CD8-positive, alpha-beta memory T cell (primary cell): ENCODE measurements at regions not wholly inside any gene's neighbourhood (a gene's known extent, or its start where the extent isn't known, plus 50 kb on each side); places are given as distances from the start of the nearest gene placed in this dataset.

Experiments used
- CTCF ChIA-PET: fragments of 350-600 bp; sonication (Branson Sonifier 250); formaldehyde crosslinking; loops from one replicate; lab custom pipeline; 2021; ENCODE audit warnings: antibody characterized with exemption; lab: Charles Lee
- POLR2A ChIA-PET: fragments of 350-600 bp; sonication (Branson Sonifier 250); formaldehyde crosslinking; loops from one replicate; lab custom pipeline; 2021; ENCODE audit warnings: antibody characterized with exemption; lab: Charles Lee
- DNase-seq, 5 donors: peaks; one replicate each; pipeline versions ENCODE4 v3.0.0 to v3.0.0-alpha.2; 2020 to 2022; ENCODE audit warnings: mixed read lengths in 1 of 5
- H3K27ac ChIP-seq: one replicate; pipeline ENCODE4 v1.7.0; 2013; ENCODE audit warnings: low read depth, mild to moderate bottlenecking, low read length, moderate library complexity
- H3K27me3 ChIP-seq: 2 replicates; pipeline ENCODE4 v1.7.0; 2013; ENCODE audit warnings: low read length, mild to moderate bottlenecking; ENCODE audit not compliant: insufficient read depth, poor library complexity, severe bottlenecking
- H3K36me3 ChIP-seq: 2 replicates; pipeline ENCODE4 v1.7.0; 2013; ENCODE audit warnings: mild to moderate bottlenecking, low read length, moderate library complexity; ENCODE audit not compliant: insufficient read depth
- H3K4me1 ChIP-seq: 2 replicates; pipeline ENCODE4 v1.7.0; 2013; ENCODE audit warnings: mild to moderate bottlenecking, low read length, moderate library complexity; ENCODE audit not compliant: insufficient read depth
- H3K4me3 ChIP-seq: 2 replicates; pipeline ENCODE4 v1.7.0; 2013; ENCODE audit warnings: mild to moderate bottlenecking, low read length
- H3K9me3 ChIP-seq: 2 replicates; pipeline ENCODE4 v1.7.0; 2013; ENCODE audit warnings: mild to moderate bottlenecking, low read length
- H3K27ac Mint-ChIP-seq, 8 donors: one replicate each; pipeline ENCODE4 v1.8.0; 2020 to 2021; ENCODE audit warnings: mixed read lengths in 8 of 8, mild to moderate bottlenecking in 6 of 8, inconsistent platforms in 3 of 8, moderate library complexity in 3 of 8
- H3K27me3 Mint-ChIP-seq, 2 donors: one replicate each; pipeline ENCODE4 v1.8.0; 2020 to 2021; ENCODE audit warnings: mixed read lengths in 2 of 2, mild to moderate bottlenecking in 1 of 2, moderate library complexity in 1 of 2
- H3K36me3 Mint-ChIP-seq, 3 donors: one replicate each; pipeline ENCODE4 v1.8.0; 2020 to 2021; ENCODE audit warnings: mixed read lengths in 3 of 3, inconsistent platforms in 1 of 3, mild to moderate bottlenecking in 1 of 3
- H3K4me1 Mint-ChIP-seq, 3 donors: one replicate each; pipeline ENCODE4 v1.8.0; 2020 to 2021; ENCODE audit warnings: mixed read lengths in 3 of 3, inconsistent platforms in 1 of 3, mild to moderate bottlenecking in 1 of 3
- H3K4me3 Mint-ChIP-seq, 7 donors: one replicate each; pipeline ENCODE4 v1.8.0; 2020 to 2021; ENCODE audit warnings: mixed read lengths in 7 of 7, mild to moderate bottlenecking in 6 of 7, moderate library complexity in 4 of 7, inconsistent platforms in 2 of 7
- H3K9me3 Mint-ChIP-seq, 5 donors: one replicate each; pipeline ENCODE4 v1.8.0; 2020 to 2022; ENCODE audit warnings: mixed read lengths in 5 of 5, mild to moderate bottlenecking in 3 of 5, moderate library complexity in 2 of 5, inconsistent platforms in 1 of 5

- peaks cover 0 to 21% of the 10 kb centered on the region in 2 donors for H3K27me3 Mint-ChIP-seq
- H3K9me3 ChIP-seq, result no peaks in the 10 kb centered on the region
- H3K4me3 ChIP-seq, result no peak overlapping the region
- DNase-seq, result no peak
- H3K27ac Mint-ChIP-seq, result no peak overlapping the region
- H3K36me3 ChIP-seq, result no peaks in the 10 kb centered on the region
- H3K27me3 ChIP-seq, result no peaks in the 10 kb centered on the region
- no peaks in the 10 kb centered on the region for H3K36me3 Mint-ChIP-seq
- CTCF ChIA-PET, result no interaction called here
- no peaks in the 10 kb centered on the region for H3K4me1 Mint-ChIP-seq
- no peak overlapping the region for H3K4me3 Mint-ChIP-seq
- H3K27ac ChIP-seq, result no peak overlapping the region
- no peaks in the 10 kb centered on the region for H3K9me3 Mint-ChIP-seq
- no peaks in the 10 kb centered on the region for H3K4me1 ChIP-seq
- POLR2A ChIA-PET, result no interaction called here
Observed at GRCh38 chr17:56697190-56697589, 103.7 kb downstream of the NOG start.

DNA sequence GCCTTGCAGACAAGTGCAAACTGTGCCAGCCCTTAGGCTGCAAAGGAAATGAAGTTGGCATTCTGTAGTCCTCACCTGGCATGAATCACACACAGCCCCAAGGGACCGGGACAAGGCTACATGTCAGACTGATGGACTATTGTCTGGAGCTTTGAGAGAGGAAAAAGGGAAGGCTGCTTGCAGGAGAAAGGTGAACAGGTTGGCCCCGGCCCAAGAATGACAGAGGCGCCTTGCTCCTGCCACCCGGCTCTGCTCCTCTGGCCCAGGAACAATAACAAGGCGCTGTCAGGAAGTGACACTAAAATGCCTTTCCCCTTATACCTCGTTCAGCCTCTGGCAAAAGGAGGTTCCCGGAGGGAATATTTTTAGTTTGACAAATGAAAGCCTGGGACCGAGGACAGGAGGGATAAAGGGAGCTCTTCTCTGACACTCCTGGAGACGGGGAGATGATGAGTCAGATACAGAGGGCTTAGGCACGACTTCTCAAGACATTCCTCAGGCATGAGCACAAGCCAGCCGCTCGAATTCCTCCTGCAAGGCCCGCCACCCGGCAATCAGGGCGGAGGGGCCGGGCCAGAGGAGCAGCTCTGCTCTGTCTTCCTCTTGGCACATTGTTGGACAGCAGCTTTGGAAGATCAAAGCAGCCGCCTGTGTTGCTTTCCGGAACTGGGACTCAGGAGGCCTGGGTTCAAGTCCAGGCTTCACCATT lies 105.8 kb downstream of the NOG start:
- no peaks in the 10 kb centered on the region for H3K9me3 ChIP-seq
- H3K4me3 ChIP-seq, result no peak overlapping the region
- no peaks in the 10 kb centered on the region for H3K36me3 ChIP-seq
- H3K36me3 Mint-ChIP-seq, result no peaks in the 10 kb centered on the region
- no peaks in the 10 kb centered on the region for H3K27me3 ChIP-seq
- ChIA-PET POLR2A (no interaction called here), CTCF (no interaction called here)
- no peak overlapping the region for H3K27ac Mint-ChIP-seq
- no peak overlapping the region for H3K4me3 Mint-ChIP-seq
- H3K4me1 Mint-ChIP-seq, result no peaks in the 10 kb centered on the region
- DNase-seq, result no peak
- H3K9me3 Mint-ChIP-seq, result no peaks in the 10 kb centered on the region
- no peak overlapping the region for H3K27ac ChIP-seq
- peaks cover 5 to 29% of the 10 kb centered on the region in 2 donors for H3K27me3 Mint-ChIP-seq
- no peaks in the 10 kb centered on the region for H3K4me1 ChIP-seq

DNA sequence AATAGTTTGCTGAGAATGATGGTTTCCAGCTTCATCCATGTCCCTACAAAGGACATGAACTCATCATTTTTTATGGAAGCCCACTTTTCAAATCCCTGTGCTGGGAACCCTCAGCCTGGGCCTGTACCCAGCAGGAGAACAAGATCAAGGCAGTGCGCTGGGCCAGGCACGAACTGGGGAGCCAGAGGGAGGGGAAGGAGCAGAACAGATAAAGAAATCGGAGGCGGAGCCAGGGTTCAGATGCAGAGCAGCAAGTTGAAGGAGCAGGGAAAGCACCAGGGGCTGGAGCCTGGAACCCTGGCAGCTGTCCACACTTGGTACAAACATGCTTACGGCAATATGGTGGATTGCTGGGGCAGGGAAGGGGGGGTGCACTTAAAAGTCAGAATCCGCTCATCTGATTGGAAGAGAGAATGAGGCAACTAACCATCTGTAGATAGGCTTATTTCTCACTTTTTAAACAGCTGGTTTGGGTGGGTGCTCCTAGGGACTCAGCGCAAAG lies 107.5 kb downstream of the NOG start:
- Mint-ChIP-seq H3K36me3 (no peaks in the 10 kb centered on the region), H3K27me3 (peaks cover 16 to 35% of the 10 kb centered on the region in 2 donors)
- CTCF ChIA-PET, result interaction anchor here (1.9 kb wide), 1 partner anchor 15 kb away, joined by 7 read pairs; no protein-coding TSS in a partner anchor

DNA sequence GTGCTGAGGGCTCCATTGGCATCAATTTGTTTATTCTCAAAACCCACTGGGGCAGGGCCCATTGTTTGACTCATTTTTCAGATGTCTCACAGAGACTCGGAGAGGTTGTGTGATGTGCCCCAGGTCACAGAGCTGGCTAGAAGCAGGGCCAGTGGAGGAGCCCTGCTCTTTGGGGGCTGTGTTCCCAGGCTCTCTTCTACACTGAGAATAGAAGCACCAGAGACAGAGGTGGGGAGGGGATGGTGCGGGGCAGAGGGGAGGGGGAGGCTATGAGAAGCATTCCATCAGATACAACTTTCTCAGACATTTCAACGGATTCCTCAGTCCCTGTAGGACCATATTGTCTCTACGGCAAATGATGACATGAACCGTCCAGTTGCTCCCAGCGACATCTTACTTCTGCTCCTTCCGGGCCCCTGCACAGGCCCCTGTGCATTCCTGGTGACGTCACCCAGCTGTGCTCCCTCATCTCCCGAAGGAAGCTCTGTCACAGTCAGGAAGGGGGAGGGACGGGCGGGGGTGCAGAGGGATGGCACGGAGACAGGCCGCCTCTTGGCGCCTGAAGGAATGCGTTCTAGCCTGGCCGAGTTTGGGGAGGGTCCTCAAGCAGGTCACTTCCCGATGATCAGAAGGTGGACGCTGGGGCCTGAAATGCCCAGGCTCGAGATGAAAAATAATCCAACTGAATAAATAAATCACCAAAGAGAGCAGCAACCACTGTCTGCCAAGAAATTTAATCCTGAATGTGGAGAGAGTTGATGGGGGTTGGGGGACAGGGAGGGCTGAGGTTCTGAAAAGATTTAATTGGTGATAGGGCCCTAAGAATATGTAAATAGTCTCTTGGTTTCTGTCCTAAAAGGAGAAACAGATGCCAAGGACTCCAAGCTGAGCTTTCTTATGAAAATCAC lies 114.1 kb downstream of the NOG start:
- Mint-ChIP-seq H3K27me3 (peaks cover 23 to 29% of the 10 kb centered on the region in 2 donors), H3K4me3 (no peak overlapping the region)
- CTCF ChIA-PET, result interaction anchor here (1.5 kb wide), 1 partner anchor 8 kb away, joined by 4 read pairs; no protein-coding TSS in a partner anchor

More for the DNA sequence above, 107.5 kb downstream of the NOG start:
- Mint-ChIP-seq H3K27ac (no peak overlapping the region), H3K4me3 (no peak overlapping the region), H3K4me1 (no peaks in the 10 kb centered on the region), H3K9me3 (no peaks in the 10 kb centered on the region)
- H3K27ac ChIP-seq, result no peak overlapping the region
- no peaks in the 10 kb centered on the region for H3K9me3 ChIP-seq
- no peak overlapping the region for H3K4me3 ChIP-seq
- POLR2A ChIA-PET, result no interaction called here
- H3K4me1 ChIP-seq, result no peaks in the 10 kb centered on the region
- no peaks in the 10 kb centered on the region for H3K27me3 ChIP-seq
- no peaks in the 10 kb centered on the region for H3K36me3 ChIP-seq
- no peak for DNase-seq

GRCh38 chr17:56708220-56708558 lies 114.7 kb downstream of the NOG start:
- H3K27ac Mint-ChIP-seq, result no peak overlapping the region
- no peak overlapping the region for H3K4me3 Mint-ChIP-seq
- H3K9me3 ChIP-seq, result no peaks in the 10 kb centered on the region
- H3K36me3 ChIP-seq, result no peaks in the 10 kb centered on the region
- DNase-seq, result no peak
- no peak overlapping the region for H3K27ac ChIP-seq
- CTCF ChIA-PET, result interaction anchor here (1.5 kb wide), 1 partner anchor 8 kb away, joined by 4 read pairs; no protein-coding TSS in a partner anchor
- H3K4me3 ChIP-seq, result no peak overlapping the region
- no peaks in the 10 kb centered on the region for H3K4me1 ChIP-seq
- no peaks in the 10 kb centered on the region for H3K27me3 ChIP-seq
- no peaks in the 10 kb centered on the region for H3K9me3 Mint-ChIP-seq
- no peaks in the 10 kb centered on the region for H3K36me3 Mint-ChIP-seq
- H3K27me3 Mint-ChIP-seq, result peaks cover 21 to 29% of the 10 kb centered on the region in 2 donors
- POLR2A ChIA-PET, result no interaction called here
- H3K4me1 Mint-ChIP-seq, result no peaks in the 10 kb centered on the region

More for the DNA sequence above, 114.1 kb downstream of the NOG start:
- Histone ChIP-seq H3K27me3 (no peaks in the 10 kb centered on the region), H3K27ac (no peak overlapping the region), H3K36me3 (no peaks in the 10 kb centered on the region), H3K4me3 (no peak overlapping the region), H3K4me1 (no peaks in the 10 kb centered on the region), H3K9me3 (no peaks in the 10 kb centered on the region)
- DNase-seq, result no peak
- Mint-ChIP-seq H3K4me1 (no peaks in the 10 kb centered on the region), H3K36me3 (no peaks in the 10 kb centered on the region), H3K27ac (no peak overlapping the region), H3K9me3 (no peaks in the 10 kb centered on the region)
- POLR2A ChIA-PET, result no interaction called here

DNA sequence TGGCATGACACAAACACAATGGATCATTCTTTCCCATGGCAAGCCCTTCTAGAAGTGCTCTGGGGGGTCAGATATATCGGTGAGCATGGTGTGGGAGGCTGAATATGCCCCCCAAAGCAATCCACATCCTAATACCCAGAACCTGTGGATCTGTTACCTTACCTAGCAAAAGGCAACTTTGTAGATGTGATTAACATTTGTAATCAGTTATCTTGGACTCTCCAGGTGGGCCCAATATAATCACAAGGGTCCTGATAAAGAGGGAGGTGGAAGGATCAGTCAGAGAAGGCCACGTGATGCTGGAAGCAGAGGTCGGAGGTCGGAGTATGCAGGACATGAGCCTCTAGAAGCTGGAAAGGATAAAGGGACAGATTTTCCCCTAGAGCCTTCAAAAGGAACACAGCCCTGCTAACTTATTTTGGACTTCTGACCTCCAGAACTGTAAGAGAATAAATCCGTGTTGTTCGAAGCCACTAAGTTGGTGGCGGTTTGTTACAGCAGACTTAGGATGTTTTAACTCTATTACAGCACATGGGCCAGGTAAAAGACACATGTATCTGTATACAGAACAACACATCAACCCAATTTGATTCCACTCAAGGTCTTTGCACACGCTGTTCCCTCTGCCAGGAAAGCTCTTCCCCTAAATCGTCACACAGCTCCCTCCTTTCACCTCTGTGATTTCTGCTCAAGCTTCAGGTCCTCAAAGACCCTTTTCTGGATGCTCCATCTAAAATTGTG lies 115.3 kb downstream of the NOG start:
- CTCF ChIA-PET, result no interaction called here
- DNase-seq, result no peak
- Mint-ChIP-seq H3K4me1 (no peaks in the 10 kb centered on the region), H3K9me3 (no peaks in the 10 kb centered on the region), H3K4me3 (no peak overlapping the region), H3K36me3 (no peaks in the 10 kb centered on the region), H3K27ac (peak overlapping the region in 1 of 8 donors; percentile 36), H3K27me3 (peaks cover 21 to 27% of the 10 kb centered on the region in 2 donors)
- Histone ChIP-seq H3K27ac (no peak overlapping the region), H3K4me1 (no peaks in the 10 kb centered on the region), H3K36me3 (no peaks in the 10 kb centered on the region), H3K27me3 (no peaks in the 10 kb centered on the region), H3K4me3 (no peak overlapping the region), H3K9me3 (no peaks in the 10 kb centered on the region)
- POLR2A ChIA-PET, result no interaction called here

GRCh38 chr17:56710986-56711385 lies 117.5 kb downstream of the NOG start:
- Histone ChIP-seq H3K4me1 (no peaks in the 10 kb centered on the region), H3K27ac (no peak overlapping the region), H3K36me3 (no peaks in the 10 kb centered on the region), H3K9me3 (no peaks in the 10 kb centered on the region), H3K27me3 (no peaks in the 10 kb centered on the region), H3K4me3 (no peak overlapping the region)
- POLR2A ChIA-PET, result no interaction called here
- Mint-ChIP-seq H3K4me1 (no peaks in the 10 kb centered on the region), H3K27ac (no peak overlapping the region), H3K4me3 (no peak overlapping the region), H3K27me3 (peaks cover 12% of the 10 kb centered on the region in 2 donors), H3K36me3 (no peaks in the 10 kb centered on the region), H3K9me3 (no peaks in the 10 kb centered on the region)
- CTCF ChIA-PET, result no interaction called here
- no peak for DNase-seq
